K562 (cell line): ENCODE measurements at regions not wholly inside any gene's neighbourhood (a gene's known extent, or its start where the extent isn't known, plus 50 kb on each side); places are given as distances from the start of the nearest gene placed in this dataset.
A peak's percentile ranks its signal among the peaks of the same experiment; 100 is the strongest.

Experiments
- ATAC-seq: fragments of 200-7000 bp; cut with Tn5 transposase; 3 replicates; pipeline ENCODE4 v1.9.1; 2020; ENCODE audit warnings: moderate library complexity
- BruUV-seq: library from RNA; stranded (reverse); fragments of 400-500 nt; replicated peaks from 2 replicates; lab custom pipeline; 2021; lab: Mats Ljungman, UMichigan
- CTCF ChIA-PET: fragments of 300-600 bp; formaldehyde crosslinking; extraction: SDS; loops from one replicate; lab custom pipeline; 2021; ENCODE audit warnings: low intra/inter-chr PET ratio; lab: Yijun Ruan, JAX
- POLR2A ChIA-PET: fragments of 300-600, 350-650 bp; sonication (Branson Sonifier 250); formaldehyde crosslinking; extraction: SDS; loops from one replicate; lab custom pipeline; 2021; ENCODE audit warnings: antibody characterized with exemption, inconsistent platforms; lab: Yijun Ruan, JAX
- DNase-seq, 4 experiments: peaks; one replicate each; pipeline versions ENCODE4 v3.0.0 to v3.0.0-alpha.2; 2011 to 2018; ENCODE audit warnings: low spot score in 3 of 4, mixed read lengths in 3 of 4; ENCODE audit errors: extremely low read depth in 1 of 4
- FAIRE-seq: peaks from 2 replicates; lab custom pipeline; 2011; peaks lifted over from hg19 to GRCh38; lab: Jason Lieb, UNC
- H2AFZ ChIP-seq: 2 replicates; pipeline ENCODE4 v1.6.0; 2011; ENCODE audit warnings: low read depth, low read length, control low read depth, inconsistent platforms
- H3K27ac ChIP-seq: fragments of 200-600 bp; 3 replicates; pipeline ENCODE4 v1.8.0; 2011; ENCODE audit warnings: low read depth, mild to moderate bottlenecking, control low read depth, inconsistent platforms, low read length, moderate library complexity, mixed read lengths; ENCODE audit errors: extremely low read depth
- H3K27me3 ChIP-seq, 2 experiments: fragments of 300-600 bp in 1 of 2; 2 replicates in 1 of 2; 3 replicates in 1 of 2; pipeline versions ENCODE4 v1.6.0 to v1.8.0; 2011; ENCODE audit warnings: inconsistent platforms in 2 of 2, low read length in 2 of 2, mild to moderate bottlenecking in 1 of 2, mixed read lengths in 1 of 2, moderate library complexity in 1 of 2; ENCODE audit not compliant: control insufficient read depth in 2 of 2, insufficient read depth in 2 of 2
- H3K36me3 ChIP-seq: fragments of 300-600 bp; 3 replicates; pipeline ENCODE4 v1.8.0; 2011; ENCODE audit warnings: mild to moderate bottlenecking, low read length, inconsistent platforms; ENCODE audit not compliant: control insufficient read depth, insufficient read depth
- H3K4me1 ChIP-seq, 2 experiments: fragments of 200-600 bp in 1 of 2; replicated peaks in 1 of 2; 2 replicates in 1 of 2; 3 replicates in 1 of 2; pipeline versions ENCODE4 v1.5.1 to v1.8.0; 2011; ENCODE audit warnings: inconsistent platforms in 2 of 2, low read length in 2 of 2, mild to moderate bottlenecking in 1 of 2, mixed read lengths in 1 of 2, moderate library complexity in 1 of 2; ENCODE audit not compliant: control insufficient read depth in 2 of 2, insufficient read depth in 2 of 2
- H3K4me2 ChIP-seq: 2 replicates; pipeline ENCODE4 v1.6.1; 2011; ENCODE audit warnings: low read length, control low read depth, inconsistent platforms, mixed read lengths; ENCODE audit not compliant: insufficient read depth
- H3K4me3 ChIP-seq: fragments of 200-600 bp; sonication (generic), shearing (Covaris generic); 2 replicates; pipeline ENCODE4 v1.5.1; 2016; ENCODE audit warnings: control low read depth, inconsistent platforms
- H3K79me2 ChIP-seq: fragments of 200-600 bp; 3 replicates; pipeline ENCODE4 v1.8.0; 2011; ENCODE audit warnings: low read length, inconsistent platforms; ENCODE audit not compliant: control insufficient read depth, insufficient read depth
- H3K9ac ChIP-seq, 2 experiments: 2 replicates each; pipeline versions ENCODE4 v1.6.0 to v1.6.1; 2011; ENCODE audit warnings: low read depth in 2 of 2, low read length in 2 of 2, control low read depth in 1 of 2, inconsistent platforms in 1 of 2, mild to moderate bottlenecking in 1 of 2, mixed read lengths in 1 of 2; ENCODE audit not compliant: insufficient read depth in 1 of 2
- H3K9me1 ChIP-seq: one replicate; pipeline ENCODE4 v1.6.0; 2011; ENCODE audit warnings: inconsistent platforms, mild to moderate bottlenecking, low read length, moderate library complexity; ENCODE audit not compliant: control insufficient read depth, insufficient read depth
- H3K9me3 ChIP-seq: replicated peaks from 2 replicates; pipeline ENCODE4 v1.5.1; 2011; ENCODE audit warnings: low read depth, low read length, inconsistent platforms; ENCODE audit not compliant: control insufficient read depth, insufficient read depth
- H4K20me1 ChIP-seq: replicated peaks from 2 replicates; pipeline ENCODE4 v1.6.1; 2011; ENCODE audit warnings: low read length, inconsistent platforms, mixed read lengths; ENCODE audit not compliant: control insufficient read depth, insufficient read depth
- CBX3 ChIP-seq, 2 experiments: IDR thresholded peaks; 1 replicate in 1 of 2; 2 replicates in 1 of 2; pipeline ENCODE4 v1.6.1; 2012; ENCODE audit warnings: inconsistent platforms in 2 of 2, low read length in 2 of 2, borderline replicate concordance in 1 of 2, control low read depth in 1 of 2
- CTCF ChIP-seq, 3 experiments: IDR thresholded peaks in 2 of 3; conservative IDR thresholded peaks in 1 of 3; 2 replicates each; pipeline ENCODE4 v1.5.1; 2011 to 2012; ENCODE audit warnings: low read length in 3 of 3, mild to moderate bottlenecking in 3 of 3, control low read depth in 2 of 3, improper control_type of control experiment in 1 of 3, inconsistent platforms in 1 of 3, low read depth in 1 of 3, mixed read lengths in 1 of 3, moderate library complexity in 1 of 3; ENCODE audit not compliant: insufficient read depth in 2 of 3
- FOXJ3 ChIP-seq: sonication (generic); formaldehyde crosslinking; IDR thresholded peaks from 2 replicates; pipeline ENCODE4 v1.4.0; 2020; ENCODE audit warnings: mild to moderate bottlenecking, missing genetic modification reagents
- NR2F6 ChIP-seq: fragments of 450-650 bp; formaldehyde crosslinking; IDR thresholded peaks from 2 replicates; pipeline ENCODE4 v1.4.0; 2020; ENCODE audit warnings: mild to moderate bottlenecking
- NR4A1 ChIP-seq, 2 experiments: fragments of 250-450 bp in 1 of 2; fragments of 450-650 bp in 1 of 2; sonication (Bioruptor Pico) in 1 of 2; IDR thresholded peaks; 2 replicates each; pipeline versions ENCODE4 v1.4.0 to v1.6.1; 2016 to 2020; ENCODE audit warnings: mild to moderate bottlenecking in 2 of 2, missing compliant biosample characterization in 1 of 2, missing genetic modification characterization in 1 of 2, moderate library complexity in 1 of 2
- POLR2A ChIP-seq: fragments of 450-650 bp; conservative IDR thresholded peaks from 2 replicates; pipeline ENCODE4 v1.6.1; 2016
- RAD21 ChIP-seq, 2 experiments: fragments of 250-450 bp in 1 of 2; fragments of 450-650 bp in 1 of 2; sonication (Bioruptor Pico) in 1 of 2; formaldehyde crosslinking in 1 of 2; IDR thresholded peaks in 1 of 2; conservative IDR thresholded peaks in 1 of 2; 2 replicates each; pipeline versions ENCODE4 v1.4.0 to v1.8.0; 2020 to 2022; ENCODE audit warnings: mild to moderate bottlenecking in 2 of 2, moderate library complexity in 1 of 2
- SMC3 ChIP-seq: conservative IDR thresholded peaks from 2 replicates; pipeline ENCODE4 v1.6.1; 2011; ENCODE audit warnings: low read depth, low read length, improper control_type of control experiment; ENCODE audit not compliant: insufficient read depth
- SPI1 ChIP-seq: IDR thresholded peaks from 2 replicates; pipeline ENCODE4 v1.6.1; 2011; ENCODE audit warnings: low read depth, low read length, control low read depth, borderline replicate concordance
- SREBF1 ChIP-seq: fragments of 150-350 bp; IDR thresholded peaks from 2 replicates; pipeline ENCODE4 v1.6.1; 2014; ENCODE audit warnings: antibody characterized with exemption, low read depth, low read length, borderline replicate concordance
- TEAD4 ChIP-seq, 2 experiments: sonication (generic) in 1 of 2; formaldehyde crosslinking in 1 of 2; IDR thresholded peaks; 2 replicates each; pipeline versions ENCODE4 v1.6.1 to v1.8.0; 2012 to 2022; ENCODE audit warnings: borderline replicate concordance in 1 of 2, inconsistent platforms in 1 of 2, low read length in 1 of 2, mild to moderate bottlenecking in 1 of 2, missing genetic modification reagents in 1 of 2
- ZKSCAN1 ChIP-seq: fragments of 150-350 bp; IDR thresholded peaks from 2 replicates; pipeline ENCODE4 v1.6.1; 2016; ENCODE audit warnings: low read depth, low read length
- ZNF12 ChIP-seq: sonication (generic); formaldehyde crosslinking; IDR thresholded peaks from 2 replicates; pipeline ENCODE4 v1.4.0; 2020; ENCODE audit warnings: mild to moderate bottlenecking, missing genetic modification reagents
- WGBS: fragments of 100-300 bp; shearing (Covaris generic); methylation state at CpG from one replicate; pipeline ENCODE4 v1.1.6; 2016; ENCODE audit warnings: low coverage, mixed read lengths; ENCODE audit not compliant: insufficient coverage; ENCODE audit errors: missing lambda C conversion rate; 5-methylcytosine and 5-hydroxymethylcytosine counted together
- in situ Hi-C: fragments of 300-500 bp; cut with MboI; formaldehyde crosslinking; loops from 4 replicates; pipeline ENCODE4 v1.15.0; 2018; ENCODE audit warnings: inconsistent platforms, mixed read lengths
- intact Hi-C: fragments of 100-400 bp; cut with micrococcal nuclease; formaldehyde crosslinking; loops from 2 replicates; pipeline ENCODE4 v1.14.2; 2022

GRCh38 chr3:34106379-34106778, 307.9 kb downstream of the PDCD6IP start:
- H3K36me3 ChIP-seq: no peaks in the 10 kb centered on the region
- no TSS peak for BruUV-seq
- H3K27me3 ChIP-seq: no peaks in the 10 kb centered on the region
- no peaks in the 10 kb centered on the region for H3K79me2 ChIP-seq
- TF ChIP-seq ZNF12 (peak; percentile 94), ZKSCAN1 (no peak)
- H2AFZ ChIP-seq: no peak overlapping the region
- CTCF ChIA-PET: no interaction called here
- FAIRE-seq: no peak
- H3K27ac ChIP-seq: no peak overlapping the region
- no peak overlapping the region for H3K9ac ChIP-seq
- no peak overlapping the region for H3K4me3 ChIP-seq
- WGBS: 4% methylated on average over 3 of the region's 3 CpGs
- POLR2A ChIA-PET: no interaction called here
- no peaks in the 10 kb centered on the region; a peak in 1 of 5 replicates for H3K4me1 ChIP-seq
- no peaks in the 10 kb centered on the region for H4K20me1 ChIP-seq
- no peak for DNase-seq
- in situ Hi-C loops: no loop called here
- intact Hi-C loops: loop anchor here (5.0 to 10.0 kb wide), 2 partner anchors 152 to 224 kb away; no protein-coding TSS in a partner anchor
- H3K9me3 ChIP-seq: no peaks in the 10 kb centered on the region
- no peak for ATAC-seq
- H3K9me1 ChIP-seq: no peaks in the 10 kb centered on the region
- H3K4me2 ChIP-seq: no peak overlapping the region

GRCh38 chr3:34106879-34107278, 308.4 kb downstream of the PDCD6IP start:
- no peaks in the 10 kb centered on the region for H3K36me3 ChIP-seq
- 0% methylated on average over 2 of the region's 2 CpGs for WGBS
- CTCF ChIA-PET: no interaction called here
- DNase-seq: peak; percentile 46 to 61 (median 53)
- H3K4me1 ChIP-seq: no peaks in the 10 kb centered on the region; a peak in 1 of 5 replicates
- no TSS peak for BruUV-seq
- H3K4me3 ChIP-seq: no peak overlapping the region
- no peak overlapping the region for H3K4me2 ChIP-seq
- no peaks in the 10 kb centered on the region for H4K20me1 ChIP-seq
- no peak overlapping the region for H3K27ac ChIP-seq
- intact Hi-C loops (loop anchor here (5.0 to 10.0 kb wide), 2 partner anchors 152 to 225 kb away; no protein-coding TSS in a partner anchor), in situ Hi-C loops (no loop called here)
- no peaks in the 10 kb centered on the region for H3K79me2 ChIP-seq
- peak; percentile 87 for FAIRE-seq
- no peaks in the 10 kb centered on the region for H3K9me1 ChIP-seq
- no peak overlapping the region for H2AFZ ChIP-seq
- peak; percentile 95 for ATAC-seq
- H3K9ac ChIP-seq: no peak overlapping the region
- POLR2A ChIA-PET: interaction anchor here (1.0 kb wide), 1 partner anchor 27 kb away, joined by 3 read pairs; no protein-coding TSS in a partner anchor
- no peaks in the 10 kb centered on the region for H3K27me3 ChIP-seq
- no peaks in the 10 kb centered on the region for H3K9me3 ChIP-seq
- TF ChIP-seq TEAD4 (IDR thresholded peaks at IDR 0.05; ENCODE audit: low read length) (peak; percentile 45), TEAD4 (CRISPR knock-in tag; IDR thresholded peaks at IDR 0.05; ENCODE audit: borderline replicate concordance) (no peak), NR4A1 (CRISPR knock-in tag; IDR thresholded peaks at IDR 0.05) (no peak), NR4A1 (tag; IDR thresholded peaks at IDR 0.05) (0 out of 2 replicates have a peak, but pooled peaks have one; percentile 22), NR2F6 (CRISPR knock-in tag) (no peak), SREBF1 (no peak), SPI1 (peak; percentile 37; the same call in 1 of the 2 replicates), RAD21 (CRISPR knock-in tag; conservative IDR thresholded peaks at IDR 0.05 in 1 of 2, IDR thresholded peaks at IDR 0.05 in 1 of 2) (peak; percentile 40 to 67; a peak in 3 of 4 replicates), CBX3 (IDR thresholded peaks at IDR 0.05; ENCODE audit: borderline replicate concordance in 1 of 2, low read length in 2 of 2) (0 out of 3 replicates have a peak, but pooled peaks of 1 of the 2 experiments have one; percentile 19), SMC3 (peak; percentile 61), FOXJ3 (CRISPR knock-in tag) (no peak), CTCF (IDR thresholded peaks at IDR 0.05 in 2 of 3, conservative IDR thresholded peaks at IDR 0.05 in 1 of 3; ENCODE audit: insufficient read depth in 2 of 3, low read depth in 1 of 3, low read length in 3 of 3) (peak; percentile 58 to 81 (median 76)), POLR2A (no peak)
